ENCODE measurements at regions not wholly inside any gene's neighbourhood (a gene's known extent, or its start where the extent isn't known, plus 50 kb on each side); places are given as distances from the start of the nearest gene placed in this dataset.

DNA sequence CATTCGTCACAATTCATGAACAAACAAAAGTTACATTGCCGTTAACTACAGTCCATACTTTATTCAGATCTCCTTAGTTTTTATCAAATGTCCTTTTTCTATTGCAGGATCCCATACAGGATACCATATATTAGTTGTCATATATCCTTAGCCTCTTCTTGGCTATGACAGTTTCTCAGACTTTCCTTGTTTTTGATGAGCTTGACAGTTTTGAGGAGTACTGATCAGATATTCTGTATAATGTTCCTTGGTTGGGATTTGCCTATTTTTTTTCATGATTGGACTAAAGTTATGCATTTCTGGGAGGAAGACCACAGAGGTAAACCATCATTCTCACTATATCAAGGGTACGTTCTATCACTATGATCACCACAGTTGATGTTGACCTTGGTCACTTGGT, 1627.4 kb upstream of the C9orf72 start:
- in situ Hi-C loops (cut with HindIII; ENCODE audit: low pct_ligation_motif_present, low pct_unique_long_range_greater_than_20kb, low sequenced_read_pairs) = no loop called here
- no peak for DNase-seq

DNA sequence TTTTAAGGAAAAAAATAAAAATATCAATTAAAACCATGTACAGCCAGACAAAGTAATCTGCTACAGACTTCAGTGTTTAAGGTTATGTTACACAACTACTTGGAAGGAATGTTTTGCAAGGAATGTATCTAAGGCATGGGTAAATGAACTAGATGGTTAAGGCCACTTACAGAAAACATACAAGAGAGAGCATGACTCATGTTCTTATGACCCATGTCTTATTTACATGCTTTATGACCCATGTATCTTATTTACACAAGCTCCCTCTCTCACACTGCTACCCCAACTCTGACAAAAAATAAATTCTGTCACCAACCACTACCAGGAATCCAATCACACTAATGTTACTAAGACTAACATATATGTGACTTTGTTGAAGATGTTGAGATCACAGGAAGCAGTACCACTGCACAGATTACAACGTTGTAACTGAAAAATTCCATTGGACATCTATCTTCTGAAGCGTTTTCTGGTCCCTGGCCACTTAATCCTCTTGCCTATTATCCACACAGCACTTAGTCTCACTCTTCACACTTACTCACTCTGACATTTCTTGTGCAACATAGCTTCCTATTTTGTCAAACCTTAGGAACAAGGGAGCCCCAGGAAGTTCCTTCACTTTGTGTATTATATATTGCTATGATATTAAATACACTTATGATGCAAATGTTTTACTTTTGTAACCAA, 1630.1 kb upstream of the C9orf72 start:
- in situ Hi-C loops (cut with HindIII; ENCODE audit: low pct_ligation_motif_present, low pct_unique_long_range_greater_than_20kb, low sequenced_read_pairs) = no loop called here
- no peak for DNase-seq

DNA sequence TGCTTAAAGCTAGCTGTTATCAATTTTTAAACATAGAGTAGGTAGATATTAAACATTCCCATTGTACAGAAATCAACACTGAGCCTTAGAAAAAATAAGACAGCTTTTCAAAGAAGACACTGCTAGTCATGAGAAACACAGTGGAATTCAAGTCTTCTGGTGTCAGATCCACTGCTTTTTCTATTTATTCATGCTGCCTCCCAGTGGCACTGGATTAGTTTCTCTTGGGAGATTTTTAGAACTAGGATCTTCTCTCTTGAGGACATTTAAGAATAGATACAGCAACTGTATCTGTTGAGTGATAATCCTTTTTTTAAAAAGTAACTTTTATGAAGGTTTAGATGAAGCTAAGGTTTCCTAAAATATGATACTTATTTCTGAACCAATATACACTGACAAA, 1635.4 kb upstream of the C9orf72 start:
- DNase-seq = peak; percentile 2
- in situ Hi-C loops (cut with HindIII; ENCODE audit: low pct_ligation_motif_present, low pct_unique_long_range_greater_than_20kb, low sequenced_read_pairs) = no loop called here

DNA sequence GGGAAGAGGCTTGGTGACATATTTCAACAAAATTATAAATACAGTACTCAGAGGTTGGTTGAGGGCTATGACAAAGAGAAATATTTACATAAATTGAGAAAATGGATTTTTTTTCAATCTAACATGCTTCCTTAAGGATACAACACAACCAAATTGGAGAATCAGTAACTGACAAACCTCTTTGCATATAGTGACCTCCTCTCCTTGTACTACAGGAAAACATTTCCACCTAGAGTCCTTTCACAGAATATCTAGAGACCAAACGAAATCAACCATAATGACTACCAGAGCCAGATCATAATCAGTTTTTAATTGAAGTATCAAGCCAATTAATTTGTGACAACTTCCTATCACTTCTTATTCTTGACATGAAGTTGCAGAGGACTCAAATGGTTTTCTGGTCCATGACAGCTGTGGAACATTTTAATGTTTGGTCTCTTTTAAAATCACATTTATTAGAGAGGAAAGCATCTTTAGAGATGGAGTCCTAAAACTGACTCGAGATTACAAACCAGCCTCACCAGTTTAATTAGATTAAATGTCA, 1636.5 kb upstream of the C9orf72 start:
- no peak for DNase-seq
- in situ Hi-C loops (cut with HindIII; ENCODE audit: low pct_ligation_motif_present, low pct_unique_long_range_greater_than_20kb, low sequenced_read_pairs) = no loop called here

DNA sequence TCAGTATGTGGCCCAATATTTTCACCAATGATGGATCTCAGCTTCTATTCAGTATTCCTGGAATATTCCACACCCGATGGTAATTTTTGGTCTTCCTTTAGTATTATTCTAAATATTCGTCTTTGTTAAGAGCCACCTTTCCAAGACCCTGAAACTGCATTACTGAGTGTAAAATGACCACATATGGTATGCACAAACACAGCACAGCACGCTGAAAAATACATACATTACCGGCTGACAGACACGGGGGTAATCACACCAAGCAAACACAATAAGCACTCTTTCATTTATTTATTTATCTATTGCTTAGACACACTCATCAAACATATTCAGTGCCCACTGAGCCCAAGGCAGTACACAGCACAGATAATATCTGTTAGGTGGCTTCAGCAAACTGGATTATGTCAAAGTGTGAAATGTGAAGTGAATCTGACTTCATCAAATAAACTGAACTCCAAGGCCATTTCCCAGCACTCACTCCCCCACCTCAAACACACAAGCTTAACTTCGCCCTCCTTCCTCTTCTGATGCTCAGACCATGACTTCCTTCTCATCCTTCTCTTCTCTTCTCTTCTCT, 1637.8 kb upstream of the C9orf72 start:
- in situ Hi-C loops (cut with HindIII; ENCODE audit: low pct_ligation_motif_present, low pct_unique_long_range_greater_than_20kb, low sequenced_read_pairs) = no loop called here
- no peak for DNase-seq

DNA sequence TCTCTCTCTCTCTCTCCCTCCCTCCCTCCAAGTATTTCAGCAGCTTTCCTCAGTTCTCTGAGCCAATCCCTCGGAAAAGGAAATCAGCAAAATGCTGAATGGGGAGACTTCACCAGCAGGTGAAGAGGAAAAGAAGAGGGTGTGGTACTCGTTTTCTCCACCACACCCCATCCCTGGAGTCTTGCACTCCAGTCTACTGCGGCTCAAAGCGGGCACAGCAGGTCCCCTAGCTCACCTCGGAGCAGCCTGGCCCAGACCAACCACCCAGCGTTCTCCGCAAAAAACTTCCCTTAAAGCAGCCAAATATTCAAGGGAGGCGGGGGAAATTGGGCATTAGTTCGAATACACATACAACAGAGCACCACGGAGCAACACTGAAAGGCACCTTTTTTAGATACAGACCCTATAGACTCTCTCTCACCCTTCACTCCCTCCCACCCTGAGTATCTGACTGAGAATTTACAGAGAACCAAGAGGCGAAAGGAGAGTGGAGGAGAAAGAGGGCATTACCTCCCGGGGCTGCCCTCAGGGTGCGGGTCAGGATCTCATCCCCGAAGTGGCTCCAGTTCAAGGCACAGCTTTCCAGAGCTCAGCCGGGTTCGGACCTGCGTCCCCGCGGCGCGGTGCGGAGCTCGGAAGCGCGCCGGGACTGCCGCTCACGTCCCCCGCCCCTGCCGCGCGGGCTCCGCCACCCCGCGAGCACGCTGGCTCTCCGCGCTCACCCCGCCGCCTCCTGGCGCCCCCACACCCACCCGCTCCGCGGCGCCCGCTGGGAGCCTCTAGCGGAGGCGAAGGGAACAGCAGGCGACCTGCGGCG, 1638.5 kb upstream of the C9orf72 start:
- DNase-seq = peak; percentile 56
- in situ Hi-C loops (cut with HindIII; ENCODE audit: low pct_ligation_motif_present, low pct_unique_long_range_greater_than_20kb, low sequenced_read_pairs) = no loop called here

DNA sequence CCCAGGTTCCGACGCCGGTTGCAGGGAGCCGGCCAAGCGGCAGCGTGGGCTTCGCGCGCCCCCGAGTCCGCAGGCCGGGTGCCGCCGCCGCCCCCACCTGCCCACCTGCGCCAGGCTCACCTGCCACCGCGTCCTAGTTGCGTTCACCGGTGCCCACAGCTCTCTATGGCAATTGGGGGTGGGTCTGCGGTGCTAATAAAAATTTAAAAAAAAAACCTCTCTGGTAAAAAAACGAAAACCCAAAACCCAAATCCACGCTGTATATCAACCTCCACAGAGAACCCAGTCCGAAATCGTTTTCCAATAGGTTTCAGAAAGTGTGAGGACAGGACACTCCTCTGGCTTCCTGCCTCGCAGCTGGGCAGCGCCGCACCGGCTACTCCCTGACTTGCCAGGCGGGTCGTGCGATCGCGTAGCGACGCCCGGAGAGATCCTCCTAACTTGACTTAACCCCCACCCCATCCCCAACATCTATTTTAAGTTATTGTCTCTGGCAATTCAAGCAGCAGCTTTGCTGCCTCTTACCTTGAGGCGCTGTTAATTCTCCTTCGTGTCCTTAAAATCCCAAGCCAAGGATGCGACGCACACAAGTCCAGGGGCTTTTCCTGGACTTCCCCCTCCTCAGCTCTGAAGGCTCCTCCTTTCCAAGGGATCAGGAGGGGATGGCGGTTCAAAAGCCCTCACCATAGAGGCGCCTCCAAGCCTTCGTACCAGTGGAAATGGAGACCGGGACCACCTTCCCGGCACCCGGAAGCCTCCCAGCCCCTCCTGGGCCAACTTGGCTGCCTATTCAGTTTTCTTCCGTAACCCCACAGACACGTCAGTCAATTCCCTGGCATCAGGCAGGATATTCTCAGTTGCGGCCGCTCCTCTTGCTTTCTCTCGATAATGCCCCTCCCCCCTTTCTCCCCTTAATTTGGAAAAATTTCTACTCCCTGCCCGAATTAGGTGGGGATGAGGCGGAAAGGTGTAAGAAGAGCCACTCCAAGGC, 1639.4 kb upstream of the C9orf72 start:
- DNase-seq = peak; percentile 17
- in situ Hi-C loops (cut with HindIII; ENCODE audit: low pct_ligation_motif_present, low pct_unique_long_range_greater_than_20kb, low sequenced_read_pairs) = no loop called here

DNA sequence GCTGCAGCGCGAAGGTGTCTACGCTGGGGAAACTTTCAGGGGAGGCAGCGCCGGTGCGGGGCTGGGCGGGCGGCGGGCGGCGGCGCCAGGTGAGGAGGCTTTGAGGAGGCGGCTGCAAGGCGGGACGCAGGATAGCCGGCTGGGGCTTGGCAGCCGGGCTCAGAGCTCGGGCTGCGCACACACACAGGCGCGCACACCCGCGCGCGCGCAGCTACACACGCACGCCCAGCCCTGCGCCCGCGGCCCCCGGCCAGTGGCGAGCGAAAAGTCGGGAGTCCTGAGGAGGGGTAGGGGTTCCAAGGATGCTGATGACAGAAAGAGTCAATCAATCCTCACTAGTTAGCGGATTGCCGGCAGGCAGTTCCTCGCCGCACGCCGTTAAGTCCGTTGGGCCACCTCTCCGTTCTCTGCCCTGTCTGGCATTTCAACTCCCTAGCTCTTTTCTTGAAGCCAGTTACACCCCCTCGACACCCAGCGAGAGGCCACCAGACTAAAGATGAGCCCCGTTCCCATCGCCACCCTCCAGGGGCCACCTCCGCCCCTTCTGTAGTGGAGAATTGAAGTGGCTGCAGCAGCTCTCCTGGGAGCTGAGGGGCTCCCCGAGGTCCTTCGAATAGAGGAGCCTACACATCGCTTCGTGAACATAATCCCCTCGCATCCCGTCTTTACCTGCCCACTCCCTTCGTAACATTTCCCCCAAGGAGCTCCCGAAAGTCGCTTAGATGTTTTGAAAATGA, 1640.3 kb upstream of the C9orf72 start, which contains the start of gene LINGO2:
Gene LINGO2 (minus strand): TSS at position 185 of the 737 bp plus-strand sequence.
- DNase-seq = no peak
- in situ Hi-C loops (cut with HindIII; ENCODE audit: low pct_ligation_motif_present, low pct_unique_long_range_greater_than_20kb, low sequenced_read_pairs) = no loop called here

DNA sequence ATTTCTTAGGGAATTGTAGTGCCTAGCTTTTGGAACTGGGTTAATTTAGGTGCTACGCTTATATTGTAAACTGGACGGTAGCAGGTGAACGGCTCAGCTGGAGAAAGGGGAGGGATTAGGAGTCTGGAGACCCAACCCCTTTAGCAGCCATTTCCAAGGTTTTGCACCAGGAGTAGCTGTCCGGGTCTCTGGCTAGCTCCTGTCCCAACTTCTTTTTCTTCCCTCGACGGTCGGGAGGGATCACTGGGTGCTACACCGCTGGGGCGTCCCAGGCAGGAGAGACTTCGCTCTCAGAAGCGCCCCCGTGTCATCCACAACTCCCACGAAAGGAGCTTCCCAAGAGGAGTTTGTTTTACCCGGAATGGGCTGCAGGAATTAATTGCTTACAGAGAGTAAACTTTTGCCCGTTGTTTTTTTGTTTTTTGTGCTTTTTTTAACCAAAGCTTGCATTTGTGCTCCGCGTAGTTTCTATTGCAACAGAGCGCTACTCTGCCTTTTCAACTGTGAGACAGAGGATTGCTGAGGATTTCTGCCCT, 1640.9 kb upstream of the C9orf72 start:
- no peak for DNase-seq
- in situ Hi-C loops (cut with HindIII; ENCODE audit: low pct_ligation_motif_present, low pct_unique_long_range_greater_than_20kb, low sequenced_read_pairs) = no loop called here

DNA sequence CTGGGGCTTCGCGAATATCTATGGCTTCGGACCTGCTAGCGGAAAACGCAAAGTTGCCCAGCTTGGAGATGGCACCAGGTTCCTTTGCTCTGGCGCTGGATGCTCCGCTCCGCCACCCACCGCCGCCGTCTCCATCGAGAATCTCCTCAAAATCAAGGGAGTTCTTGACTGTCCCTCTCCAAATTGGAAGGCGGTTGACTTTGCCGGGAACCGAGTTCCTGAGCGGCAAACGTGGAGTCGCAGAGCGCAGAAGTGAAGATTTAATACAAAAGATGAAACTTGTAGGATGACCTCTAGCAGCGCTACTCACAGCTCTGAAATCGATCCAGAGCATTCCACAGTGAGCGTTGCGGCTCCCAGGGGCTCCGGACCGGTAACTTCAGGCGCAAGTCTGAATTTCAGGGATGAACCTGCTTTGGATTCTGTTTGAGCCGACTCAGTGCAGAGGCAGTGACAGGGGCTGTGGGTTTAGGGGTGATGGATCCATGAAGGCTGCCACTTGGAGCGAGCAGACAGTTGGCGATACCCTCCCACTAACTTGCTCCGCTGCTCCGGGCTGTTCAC, 1641.5 kb upstream of the C9orf72 start:
- no peak for DNase-seq
- in situ Hi-C loops (cut with HindIII; ENCODE audit: low pct_ligation_motif_present, low pct_unique_long_range_greater_than_20kb, low sequenced_read_pairs) = no loop called here

DNA sequence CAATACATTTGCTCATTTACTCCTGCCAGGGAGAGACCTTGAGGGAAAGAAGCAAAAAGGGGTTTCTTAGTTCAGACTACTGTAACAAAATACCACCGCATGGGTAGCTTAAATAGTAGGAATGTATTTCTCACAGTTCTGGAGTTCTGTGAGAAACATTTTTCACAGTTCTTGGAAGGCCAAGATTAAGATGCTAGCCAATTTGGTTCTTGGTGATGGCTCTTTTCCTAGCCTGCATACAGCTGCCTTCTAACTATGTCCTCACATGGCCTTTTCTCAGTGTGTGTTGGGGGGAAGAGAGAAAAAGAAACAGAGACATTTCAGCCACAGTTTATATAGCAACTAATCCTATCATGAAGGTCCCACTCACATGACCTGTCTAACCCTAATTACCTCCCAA, 1644.7 kb upstream of the C9orf72 start:
- no peak for DNase-seq
- in situ Hi-C loops (cut with HindIII; ENCODE audit: low pct_ligation_motif_present, low pct_unique_long_range_greater_than_20kb, low sequenced_read_pairs) = no loop called here

DNA sequence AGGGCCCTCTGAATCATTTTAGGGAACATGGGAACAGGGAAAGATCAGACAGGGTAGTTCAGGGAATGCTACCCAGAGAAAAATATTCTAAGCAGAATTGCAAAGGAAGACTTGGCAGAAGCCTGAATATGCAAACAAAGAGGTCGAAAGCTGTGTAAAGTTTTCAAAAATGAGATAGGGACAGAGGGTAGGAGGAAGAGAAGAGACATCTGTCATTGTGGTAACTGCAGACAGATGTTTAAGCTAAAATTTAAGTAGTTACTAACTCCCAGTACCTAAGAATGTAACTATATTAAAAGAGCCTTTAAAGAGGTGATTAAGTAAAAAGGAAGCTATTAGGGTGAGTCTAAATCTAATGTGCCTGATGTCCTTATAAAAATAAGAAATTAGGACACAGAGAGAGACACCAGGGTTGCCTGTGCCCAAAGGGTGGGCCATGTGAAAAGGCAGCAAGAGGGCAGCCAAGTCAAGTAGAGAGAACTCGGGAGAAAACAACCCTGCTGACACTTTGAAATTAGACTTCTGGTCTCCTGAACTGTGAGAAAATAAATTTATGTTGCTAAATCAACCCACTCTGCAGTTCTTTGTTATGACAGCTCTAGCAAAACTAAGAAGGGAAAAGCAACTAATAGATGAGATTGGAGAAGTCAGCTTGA, 1647.4 kb upstream of the C9orf72 start:
- no peak for DNase-seq
- in situ Hi-C loops (cut with HindIII; ENCODE audit: low pct_ligation_motif_present, low pct_unique_long_range_greater_than_20kb, low sequenced_read_pairs) = no loop called here

DNA sequence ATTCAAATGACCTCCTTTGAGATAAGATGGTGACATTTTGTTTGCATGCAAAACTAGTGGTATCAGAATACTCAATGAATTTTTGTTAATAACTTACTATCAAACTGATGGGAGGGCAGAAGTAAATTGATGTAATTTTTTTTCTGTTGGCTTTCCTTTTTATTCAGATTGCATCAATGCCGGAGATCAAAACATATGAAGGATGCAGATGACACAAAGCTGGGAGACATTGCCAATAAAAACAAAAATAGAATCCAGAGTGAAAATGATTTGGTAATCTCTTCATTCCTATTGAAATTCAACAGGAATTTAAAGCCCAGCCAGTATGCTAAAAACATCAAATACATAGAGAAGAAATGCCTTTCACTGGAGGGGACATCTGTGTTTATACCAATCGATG, 1655.3 kb upstream of the C9orf72 start:
- no peak for DNase-seq
- in situ Hi-C loops (cut with HindIII; ENCODE audit: low pct_ligation_motif_present, low pct_unique_long_range_greater_than_20kb, low sequenced_read_pairs) = no loop called here

DNA sequence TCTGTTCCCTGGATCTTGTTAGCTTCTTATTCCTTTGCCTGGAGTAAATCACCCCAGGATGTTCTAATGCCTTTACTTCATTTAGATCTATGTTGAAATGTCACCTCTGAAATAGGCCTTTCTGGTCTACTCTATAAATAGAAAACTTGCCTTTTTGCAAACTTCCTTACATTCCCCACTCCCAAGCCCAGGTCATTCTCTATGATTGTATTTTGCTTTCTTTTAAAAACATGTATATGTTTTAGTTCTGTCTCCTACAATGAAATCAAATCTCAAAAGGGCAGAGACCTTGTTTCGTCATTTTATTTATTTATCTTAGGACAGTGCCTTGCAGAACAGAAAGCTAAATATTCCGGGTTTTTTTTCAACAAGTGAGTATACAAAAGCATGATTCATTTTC, 1657.7 kb upstream of the C9orf72 start:
- no peak for DNase-seq
- in situ Hi-C loops (cut with HindIII; ENCODE audit: low pct_ligation_motif_present, low pct_unique_long_range_greater_than_20kb, low sequenced_read_pairs) = no loop called here

DNA sequence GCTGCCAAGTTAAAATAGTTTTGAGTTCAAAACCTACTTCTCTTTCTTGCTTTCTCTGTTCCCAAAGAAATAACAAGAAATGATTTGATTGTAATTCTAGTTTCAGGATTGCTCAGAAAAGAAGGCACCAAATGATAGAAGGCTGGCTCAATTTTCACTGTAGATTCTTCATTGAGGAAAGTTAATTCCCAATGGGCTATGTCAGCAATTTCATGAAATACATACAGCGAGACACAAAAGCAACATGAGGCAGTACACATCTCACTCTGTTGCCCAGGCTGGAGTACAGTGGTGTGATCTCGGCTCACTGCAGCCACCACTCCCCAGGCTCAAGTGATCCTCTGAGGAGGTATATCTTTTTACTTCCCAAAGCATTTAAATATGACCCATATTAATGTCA, 1659.9 kb upstream of the C9orf72 start:
- in situ Hi-C loops (cut with HindIII; ENCODE audit: low pct_ligation_motif_present, low pct_unique_long_range_greater_than_20kb, low sequenced_read_pairs) = no loop called here
- no peak for DNase-seq

DNA sequence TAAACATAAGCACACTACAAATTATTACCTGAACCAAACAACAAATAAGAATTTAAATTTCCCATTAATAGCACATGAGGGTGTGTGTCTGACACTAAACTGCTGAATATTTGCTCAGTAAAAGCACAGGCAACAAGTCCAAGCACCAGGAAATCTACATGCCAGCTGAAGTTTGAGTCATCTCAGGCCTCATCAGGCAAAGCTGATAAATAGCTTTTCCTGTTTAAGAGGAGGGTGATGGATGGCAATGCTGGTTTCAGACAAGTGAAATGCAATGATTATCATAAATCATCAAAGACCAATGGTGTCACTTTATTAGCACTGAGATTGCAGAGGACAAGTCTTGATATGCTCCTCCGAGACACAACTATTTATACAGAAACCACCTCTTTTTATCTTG, 1668.0 kb upstream of the C9orf72 start:
- no peak for DNase-seq
- in situ Hi-C loops (cut with HindIII; ENCODE audit: low pct_ligation_motif_present, low pct_unique_long_range_greater_than_20kb, low sequenced_read_pairs) = no loop called here

DNA sequence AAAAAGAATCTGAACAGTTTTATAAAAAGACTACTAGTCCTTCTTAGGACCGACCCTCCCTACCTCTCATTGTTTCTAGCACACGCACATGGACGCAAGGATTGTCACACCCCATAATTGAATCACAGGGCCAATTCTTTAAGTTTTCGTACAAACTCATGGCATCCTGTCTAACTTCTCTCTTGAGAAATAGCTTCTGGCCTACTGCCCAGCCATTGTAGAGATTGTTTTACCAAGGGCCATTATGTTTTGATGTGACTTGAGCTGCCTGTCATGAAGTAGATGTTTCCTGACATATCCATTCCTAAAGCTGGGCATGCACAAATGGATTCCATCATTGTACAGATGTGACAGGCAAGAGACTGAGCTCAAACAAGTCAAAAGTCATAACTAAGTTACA, 1672.1 kb upstream of the C9orf72 start:
- DNase-seq = no peak
- in situ Hi-C loops (cut with HindIII; ENCODE audit: low pct_ligation_motif_present, low pct_unique_long_range_greater_than_20kb, low sequenced_read_pairs) = no loop called here

All from ACHN (cell line).